OCI-LY3 (cell line): ENCODE measurements at regions not wholly inside any gene's neighbourhood (a gene's known extent, or its start where the extent isn't known, plus 50 kb on each side); places are given as distances from the start of the nearest gene placed in this dataset.

Experiments used
- EZH2phosphoT487 ChIP-seq: fragments of 200-600 bp; shearing (Covaris generic); IDR thresholded peaks from 2 replicates; pipeline ENCODE4 v1.6.1; 2018; ENCODE audit warnings: antibody characterized with exemption, mixed run types, low read depth
- TF ChIP-seq, protein P1 (sequence below): fragments of 200-600, 300-600 bp; sonication (generic); IDR thresholded peaks from 2 replicates; pipeline ENCODE4 v1.5.1; 2014; ENCODE audit warnings: antibody characterized with exemption, low read length, low read depth

DNA sequence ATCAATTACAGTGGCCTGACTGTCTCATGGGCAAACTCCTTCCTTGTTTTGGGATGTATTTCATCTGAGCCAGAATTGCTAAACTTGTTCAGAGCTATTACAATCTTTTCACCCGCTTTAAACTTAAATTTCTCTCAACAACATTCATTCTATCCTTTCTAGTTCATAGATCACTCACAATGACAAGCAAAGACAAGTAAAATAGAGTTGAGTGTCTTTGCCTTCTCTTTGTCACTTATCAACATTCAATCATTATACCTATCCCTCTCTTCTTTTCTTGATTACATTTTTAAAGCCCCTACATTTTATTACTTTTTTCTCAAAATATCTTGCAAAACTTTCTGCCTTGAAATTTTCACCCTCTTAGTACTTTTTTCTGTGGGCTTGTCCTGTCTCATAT is 1113.1 kb downstream of the PCDH17 start:
- TF ChIP-seq, protein P1, sequence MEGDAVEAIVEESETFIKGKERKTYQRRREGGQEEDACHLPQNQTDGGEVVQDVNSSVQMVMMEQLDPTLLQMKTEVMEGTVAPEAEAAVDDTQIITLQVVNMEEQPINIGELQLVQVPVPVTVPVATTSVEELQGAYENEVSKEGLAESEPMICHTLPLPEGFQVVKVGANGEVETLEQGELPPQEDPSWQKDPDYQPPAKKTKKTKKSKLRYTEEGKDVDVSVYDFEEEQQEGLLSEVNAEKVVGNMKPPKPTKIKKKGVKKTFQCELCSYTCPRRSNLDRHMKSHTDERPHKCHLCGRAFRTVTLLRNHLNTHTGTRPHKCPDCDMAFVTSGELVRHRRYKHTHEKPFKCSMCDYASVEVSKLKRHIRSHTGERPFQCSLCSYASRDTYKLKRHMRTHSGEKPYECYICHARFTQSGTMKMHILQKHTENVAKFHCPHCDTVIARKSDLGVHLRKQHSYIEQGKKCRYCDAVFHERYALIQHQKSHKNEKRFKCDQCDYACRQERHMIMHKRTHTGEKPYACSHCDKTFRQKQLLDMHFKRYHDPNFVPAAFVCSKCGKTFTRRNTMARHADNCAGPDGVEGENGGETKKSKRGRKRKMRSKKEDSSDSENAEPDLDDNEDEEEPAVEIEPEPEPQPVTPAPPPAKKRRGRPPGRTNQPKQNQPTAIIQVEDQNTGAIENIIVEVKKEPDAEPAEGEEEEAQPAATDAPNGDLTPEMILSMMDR, result no peak
- TF ChIP-seq EZH2phosphoT487, result no peak
